Neural progenitor cell (in vitro differentiated cells): ENCODE measurements at regions not wholly inside any gene's neighbourhood (a gene's known extent, or its start where the extent isn't known, plus 50 kb on each side); places are given as distances from the start of the nearest gene placed in this dataset.

Experiments used
- DNase-seq: peaks from one replicate; pipeline ENCODE4 v3.0.0-alpha.2; 2016; ENCODE audit warnings: low spot score
- H2AFZ ChIP-seq: fragments of 200-600 bp; sonication (generic); replicated peaks from 2 replicates; pipeline ENCODE4 v1.6.1; 2016; ENCODE audit warnings: antibody characterized with exemption
- H3F3A ChIP-seq: fragments of 200-600 bp; sonication (generic); 2 replicates; pipeline ENCODE4 v1.6.1; 2016; ENCODE audit warnings: antibody characterized with exemption, low read depth
- H3K27ac ChIP-seq: fragments of 200-600 bp; sonication (generic); 2 replicates; pipeline ENCODE4 v1.5.1; 2016; ENCODE audit warnings: mild to moderate bottlenecking
- H3K27me3 ChIP-seq: fragments of 200-600 bp; sonication (generic); 2 replicates; pipeline ENCODE4 v1.6.1; 2016; ENCODE audit warnings: mild to moderate bottlenecking, moderate library complexity
- H3K36me3 ChIP-seq: fragments of 200-600 bp; sonication (generic); 2 replicates; pipeline ENCODE4 v1.5.1; 2016
- H3K4me1 ChIP-seq: fragments of 200-600 bp; sonication (generic); 2 replicates; pipeline ENCODE4 v1.6.1; 2016; ENCODE audit warnings: mixed run types
- H3K4me2 ChIP-seq: fragments of 200-600 bp; sonication (generic); 2 replicates; pipeline ENCODE4 v1.6.1; 2016
- H3K4me3 ChIP-seq: fragments of 200-600 bp; sonication (generic); 2 replicates; pipeline ENCODE4 v1.5.1; 2016
- H3K79me2 ChIP-seq: fragments of 200-600 bp; sonication (generic); 2 replicates; pipeline ENCODE4 v1.6.1; 2016; ENCODE audit warnings: low read depth
- H3K9ac ChIP-seq: fragments of 200-600 bp; sonication (generic); 2 replicates; pipeline ENCODE4 v1.6.1; 2016
- H3K9me3 ChIP-seq: fragments of 200-600 bp; sonication (generic); 2 replicates; pipeline ENCODE4 v1.5.1; 2016; ENCODE audit warnings: low read depth
- H4K20me1 ChIP-seq: fragments of 200-600 bp; sonication (generic); 2 replicates; pipeline ENCODE4 v1.6.1; 2016; ENCODE audit warnings: low read depth
- H3K27ac Mint-ChIP-seq: 3 replicates; pipeline ENCODE4 v1.8.0; 2021; ENCODE audit warnings: mixed read lengths
- H3K27me3 Mint-ChIP-seq: 2 replicates; pipeline ENCODE4 v1.8.0; 2022; ENCODE audit warnings: low read depth, mild to moderate bottlenecking, inconsistent platforms, moderate library complexity, mixed read lengths; ENCODE audit not compliant: insufficient read depth
- H3K36me3 Mint-ChIP-seq: 3 replicates; pipeline ENCODE4 v1.8.0; 2021; ENCODE audit warnings: mixed read lengths
- H3K4me1 Mint-ChIP-seq: 3 replicates; pipeline ENCODE4 v1.8.0; 2021; ENCODE audit warnings: mixed read lengths
- H3K4me3 Mint-ChIP-seq: 3 replicates; pipeline ENCODE4 v1.8.0; 2021; ENCODE audit warnings: mild to moderate bottlenecking, moderate library complexity, mixed read lengths
- H3K9me3 Mint-ChIP-seq: 3 replicates; pipeline ENCODE4 v1.8.0; 2020; ENCODE audit warnings: mixed read lengths
- CTCF ChIP-seq: fragments of 200-600 bp; sonication (generic); IDR thresholded peaks from 2 replicates; pipeline ENCODE4 v1.5.1; 2017; ENCODE audit warnings: antibody characterized with exemption, mild to moderate bottlenecking
- EZH2 ChIP-seq: fragments of 200-600 bp; sonication (generic); IDR thresholded peaks from 2 replicates; pipeline ENCODE4 v1.6.1; 2017; ENCODE audit warnings: antibody characterized with exemption, mild to moderate bottlenecking, moderate library complexity
- EZH2phosphoT487 ChIP-seq: fragments of 200-600 bp; sonication (generic); IDR thresholded peaks from 2 replicates; pipeline ENCODE4 v1.6.1; 2017; ENCODE audit warnings: antibody characterized with exemption

- no peaks in the 10 kb centered on the region for H3K36me3 ChIP-seq
- Mint-ChIP-seq H3K4me1 (peaks cover 30% of the 10 kb centered on the region), H3K36me3 (no peaks in the 10 kb centered on the region), H3K27ac (no peak overlapping the region), H3K4me3 (no peak overlapping the region), H3K9me3 (peaks cover 9% of the 10 kb centered on the region), H3K27me3 (peaks cover 5% of the 10 kb centered on the region)
- H4K20me1 ChIP-seq: no peaks in the 10 kb centered on the region
- no peaks in the 10 kb centered on the region for H3K27me3 ChIP-seq
- H3K27ac ChIP-seq: no peak overlapping the region
- TF ChIP-seq EZH2 (no peak), EZH2phosphoT487 (no peak), CTCF (no peak)
- H2AFZ ChIP-seq: no peak overlapping the region
- peaks cover 2% of the 10 kb centered on the region for H3K4me1 ChIP-seq
- no peak overlapping the region for H3K4me3 ChIP-seq
- no peaks in the 10 kb centered on the region for H3K79me2 ChIP-seq
- H3F3A ChIP-seq: no peaks in the 10 kb centered on the region
- DNase-seq: no peak
- no peak overlapping the region for H3K9ac ChIP-seq
- no peak overlapping the region for H3K4me2 ChIP-seq
- H3K9me3 ChIP-seq: no peaks in the 10 kb centered on the region
These were observed 50.7 kb upstream of the PLEKHG1 start for GRCh38 chr6:150549007-150549406.

DNA sequence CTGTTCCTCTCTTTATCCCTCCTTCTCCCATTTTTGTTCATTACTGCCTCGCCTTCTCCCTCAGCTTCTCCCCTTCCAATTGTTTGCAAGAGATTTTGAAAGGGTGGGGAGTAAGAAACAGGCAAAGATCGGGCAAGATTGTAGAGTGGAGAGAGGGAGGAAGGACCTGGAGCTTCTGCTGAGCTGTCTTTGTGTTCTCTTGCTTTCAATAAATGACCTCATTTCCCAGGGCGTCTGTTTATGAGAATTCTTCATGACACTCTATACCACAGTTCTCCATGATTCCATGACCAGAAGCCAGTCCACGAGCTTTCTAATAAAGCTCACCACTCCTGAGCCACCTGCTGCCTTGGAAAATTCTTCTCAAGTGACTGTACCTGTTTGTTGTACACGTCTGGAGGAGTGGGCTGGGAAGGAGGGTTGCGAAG is 50.0 kb upstream of the PLEKHG1 start:
- Histone ChIP-seq H3F3A (no peaks in the 10 kb centered on the region), H3K79me2 (no peaks in the 10 kb centered on the region), H3K27ac (no peak overlapping the region), H3K9ac (no peak overlapping the region), H3K36me3 (no peaks in the 10 kb centered on the region), H3K27me3 (no peaks in the 10 kb centered on the region), H4K20me1 (no peaks in the 10 kb centered on the region), H3K4me1 (peaks cover 2% of the 10 kb centered on the region), H3K4me2 (no peak overlapping the region), H3K9me3 (no peaks in the 10 kb centered on the region), H3K4me3 (no peak overlapping the region), H2AFZ (no peak overlapping the region)
- Mint-ChIP-seq H3K27ac (no peak overlapping the region), H3K9me3 (peaks cover 9% of the 10 kb centered on the region), H3K4me1 (peaks cover 30% of the 10 kb centered on the region), H3K36me3 (no peaks in the 10 kb centered on the region), H3K4me3 (no peak overlapping the region), H3K27me3 (peaks cover 6% of the 10 kb centered on the region)
- DNase-seq: no peak
- no peak for TF ChIP-seq EZH2phosphoT487
- no peak for TF ChIP-seq CTCF
- no peak for TF ChIP-seq EZH2
